ENCODE measurements at regions not wholly inside any gene's neighbourhood (a gene's known extent, or its start where the extent isn't known, plus 50 kb on each side); places are given as distances from the start of the nearest gene placed in this dataset.

DNA sequence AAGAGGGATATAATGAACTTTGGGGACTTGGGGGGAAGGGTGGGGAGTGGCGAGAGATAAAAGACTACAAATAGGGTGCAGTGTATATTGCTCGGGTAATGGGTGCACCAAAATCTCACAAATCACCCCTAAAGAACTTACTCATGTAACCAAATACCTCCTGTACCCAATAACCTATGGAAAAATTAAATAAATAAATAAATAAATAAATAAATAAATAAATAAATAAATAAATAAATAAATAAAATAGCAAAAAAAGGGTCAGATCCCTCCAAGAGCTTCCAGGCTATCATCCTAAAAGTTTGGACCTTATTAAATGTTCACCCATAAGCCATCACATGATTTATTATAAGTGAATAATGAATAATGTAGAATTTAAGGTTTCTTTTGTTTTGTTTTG lies 636.1 kb upstream of the C16orf82 start:
- DNase-seq: no peak
- H3K4me1 ChIP-seq: no peaks in the 10 kb centered on the region
- H3K36me3 ChIP-seq: no peaks in the 10 kb centered on the region
- H3K4me3 ChIP-seq: no peak overlapping the region
- no peak for ATAC-seq
- TF ChIP-seq CTCF (IDR thresholded peaks at IDR 0.05): no peak
- H3K27me3 ChIP-seq: no peaks in the 10 kb centered on the region
- no peak overlapping the region for H3K27ac ChIP-seq
- no peaks in the 10 kb centered on the region for H3K9me3 ChIP-seq
- intact Hi-C loops (cut with DNase I): no loop called here

- Histone ChIP-seq H3K27me3 (no peaks in the 10 kb centered on the region), H3K9me3 (no peaks in the 10 kb centered on the region), H3K4me1 (no peaks in the 10 kb centered on the region), H3K27ac (no peak overlapping the region), H3K36me3 (no peaks in the 10 kb centered on the region), H3K4me3 (no peak overlapping the region)
- DNase-seq (no peak), ATAC-seq (no peak)
- no peak for TF ChIP-seq CTCF (IDR thresholded peaks at IDR 0.05)
- intact Hi-C loops (cut with DNase I): no loop called here
Observed at GRCh38 chr16:26433807-26434206, 632.9 kb upstream of the C16orf82 start.

GRCh38 chr16:26441178-26441577 lies 625.5 kb upstream of the C16orf82 start:
- intact Hi-C loops (cut with DNase I): no loop called here
- H3K9me3 ChIP-seq: no peaks in the 10 kb centered on the region
- H3K4me1 ChIP-seq: no peaks in the 10 kb centered on the region
- no peak overlapping the region for H3K4me3 ChIP-seq
- no peak for TF ChIP-seq CTCF (IDR thresholded peaks at IDR 0.05)
- no peaks in the 10 kb centered on the region for H3K27me3 ChIP-seq
- H3K27ac ChIP-seq: no peak overlapping the region
- H3K36me3 ChIP-seq: no peaks in the 10 kb centered on the region
- DNase-seq: no peak
- ATAC-seq: no peak

- no peaks in the 10 kb centered on the region for H3K27me3 ChIP-seq
- H3K36me3 ChIP-seq: no peaks in the 10 kb centered on the region
- H3K4me1 ChIP-seq: no peaks in the 10 kb centered on the region
- H3K9me3 ChIP-seq: no peaks in the 10 kb centered on the region
- no peak for TF ChIP-seq CTCF (IDR thresholded peaks at IDR 0.05)
- H3K4me3 ChIP-seq: no peak overlapping the region
- DNase-seq (no peak), ATAC-seq (no peak)
- H3K27ac ChIP-seq: no peak overlapping the region
- intact Hi-C loops (cut with DNase I): no loop called here
Observed at GRCh38 chr16:26442321-26442720, 624.4 kb upstream of the C16orf82 start.

DNA sequence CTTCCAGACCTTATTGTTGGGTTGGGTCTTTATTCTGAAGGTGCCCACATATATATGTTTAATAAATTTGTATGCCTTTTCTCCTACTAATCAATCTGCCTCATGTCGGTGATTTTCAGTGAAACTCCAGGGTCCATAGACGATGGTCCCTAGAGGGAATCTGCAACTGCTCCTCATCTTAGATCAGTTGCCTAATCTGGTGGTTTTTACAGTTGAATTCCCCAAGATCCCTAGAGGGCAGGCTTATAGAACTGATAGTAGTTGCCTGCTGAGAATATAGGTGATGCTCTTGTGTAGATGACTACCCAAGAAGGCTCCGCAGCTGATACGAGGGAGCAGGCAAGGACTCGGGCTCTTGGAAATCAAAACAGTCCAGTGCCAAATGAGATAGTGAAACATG lies 619.2 kb upstream of the C16orf82 start:
- no peaks in the 10 kb centered on the region for H3K4me1 ChIP-seq
- no peak overlapping the region for H3K27ac ChIP-seq
- intact Hi-C loops (cut with DNase I): no loop called here
- H3K27me3 ChIP-seq: no peaks in the 10 kb centered on the region
- H3K9me3 ChIP-seq: no peaks in the 10 kb centered on the region
- ATAC-seq: no peak
- no peak overlapping the region for H3K4me3 ChIP-seq
- no peaks in the 10 kb centered on the region for H3K36me3 ChIP-seq
- DNase-seq: no peak
- no peak for TF ChIP-seq CTCF (IDR thresholded peaks at IDR 0.05)

DNA sequence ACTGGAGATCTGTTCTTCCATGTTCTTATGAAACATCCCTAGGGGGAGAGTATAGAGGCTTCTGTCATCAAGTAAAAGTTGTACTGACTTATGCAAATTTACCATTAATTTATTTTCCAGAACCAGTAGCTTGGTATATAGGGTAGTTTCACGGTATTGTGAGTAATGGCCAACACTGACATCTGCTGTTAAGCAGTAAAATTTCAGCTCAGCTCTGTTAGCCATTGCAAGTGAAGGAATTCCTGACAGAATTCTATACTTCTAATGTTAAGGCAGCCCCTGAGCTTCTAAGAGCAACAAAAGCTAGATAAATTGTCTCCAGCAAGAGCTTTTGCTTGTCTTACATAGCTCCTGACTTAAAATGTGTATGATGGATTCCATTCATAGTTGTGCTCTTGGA lies 613.5 kb upstream of the C16orf82 start:
- ATAC-seq (no peak), DNase-seq (no peak)
- Histone ChIP-seq H3K27me3 (no peaks in the 10 kb centered on the region), H3K27ac (no peak overlapping the region), H3K36me3 (no peaks in the 10 kb centered on the region), H3K4me1 (no peaks in the 10 kb centered on the region), H3K4me3 (no peak overlapping the region), H3K9me3 (no peaks in the 10 kb centered on the region)
- intact Hi-C loops (cut with DNase I): no loop called here
- no peak for TF ChIP-seq CTCF (IDR thresholded peaks at IDR 0.05)

Data from upper lobe of right lung (tissue), 1 donor.